ENCODE measurements at regions not wholly inside any gene's neighbourhood (a gene's known extent, or its start where the extent isn't known, plus 50 kb on each side); places are given as distances from the start of the nearest gene placed in this dataset.

GRCh38 chr3:161796312-161796711 is 299.7 kb downstream of the OTOL1 start:
- Histone ChIP-seq H3K4me3 (ENCODE audit: low read depth, low read length) (no peak overlapping the region), H3K27me3 (replicated peaks; ENCODE audit: control insufficient read depth, insufficient read depth, low read length) (no peaks in the 10 kb centered on the region), H3K36me3 (ENCODE audit: control insufficient read depth, insufficient read depth, low read length) (no peaks in the 10 kb centered on the region), H3K4me1 (peaks cover 7% of the 10 kb centered on the region; the same call in 1 of the 2 replicates), H3K9me3 (no peaks in the 10 kb centered on the region)
- no peak for DNase-seq
- ChIA-PET POLR2A (no interaction called here), CTCF (no interaction called here)
- no TSS peak for BruUV-seq (replicated peaks)
- TF ChIP-seq CTCF (IDR thresholded peaks at IDR 0.05; ENCODE audit: insufficient read depth in 1 of 2, low read depth in 1 of 2, low read length in 1 of 2, severe bottlenecking in 1 of 2, unreplicated experiment in 1 of 2): no peak
- Mint-ChIP-seq H3K36me3 (ENCODE audit: insufficient read depth, unreplicated experiment) (no peaks in the 10 kb centered on the region), H3K9me3 (ENCODE audit: unreplicated experiment) (no peaks in the 10 kb centered on the region), H3K27me3 (ENCODE audit: insufficient read depth, unreplicated experiment) (peaks cover under 1% of the 10 kb centered on the region), H3K4me3 (ENCODE audit: unreplicated experiment) (no peak overlapping the region), H3K4me1 (ENCODE audit: low read depth, unreplicated experiment) (no peaks in the 10 kb centered on the region), H3K27ac (ENCODE audit: unreplicated experiment) (no peak overlapping the region)
- intact Hi-C loops (cut with micrococcal nuclease; ENCODE audit: unreplicated experiment): no loop called here

- Mint-ChIP-seq H3K9me3 (ENCODE audit: unreplicated experiment) (no peaks in the 10 kb centered on the region), H3K27me3 (ENCODE audit: insufficient read depth, unreplicated experiment) (peaks cover 2% of the 10 kb centered on the region), H3K4me1 (ENCODE audit: low read depth, unreplicated experiment) (no peaks in the 10 kb centered on the region), H3K36me3 (ENCODE audit: insufficient read depth, unreplicated experiment) (no peaks in the 10 kb centered on the region), H3K4me3 (ENCODE audit: unreplicated experiment) (no peak overlapping the region), H3K27ac (ENCODE audit: unreplicated experiment) (no peak overlapping the region)
- ChIA-PET CTCF (no interaction called here), POLR2A (no interaction called here)
- Histone ChIP-seq H3K27me3 (replicated peaks; ENCODE audit: control insufficient read depth, insufficient read depth, low read length) (no peaks in the 10 kb centered on the region), H3K9me3 (no peaks in the 10 kb centered on the region), H3K4me1 (peaks cover 7% of the 10 kb centered on the region; the same call in 1 of the 2 replicates), H3K4me3 (ENCODE audit: low read depth, low read length) (no peak overlapping the region), H3K36me3 (ENCODE audit: control insufficient read depth, insufficient read depth, low read length) (no peaks in the 10 kb centered on the region)
- intact Hi-C loops (cut with micrococcal nuclease; ENCODE audit: unreplicated experiment): no loop called here
- TF ChIP-seq CTCF (IDR thresholded peaks at IDR 0.05; ENCODE audit: insufficient read depth in 1 of 2, low read depth in 1 of 2, low read length in 1 of 2, severe bottlenecking in 1 of 2, unreplicated experiment in 1 of 2): no peak
- DNase-seq: no peak
- no TSS peak for BruUV-seq (replicated peaks)
These were observed 300.2 kb downstream of the OTOL1 start for GRCh38 chr3:161796780-161797179.

- no peak overlapping the region for H3K4me3 ChIP-seq (ENCODE audit: low read depth, low read length)
- no peak overlapping the region for H3K27ac Mint-ChIP-seq (ENCODE audit: unreplicated experiment)
- no peaks in the 10 kb centered on the region for H3K36me3 Mint-ChIP-seq (ENCODE audit: insufficient read depth, unreplicated experiment)
- no peak overlapping the region for H3K4me3 Mint-ChIP-seq (ENCODE audit: unreplicated experiment)
- no peak for DNase-seq
- CTCF ChIA-PET: no interaction called here
- no peaks in the 10 kb centered on the region for H3K4me1 Mint-ChIP-seq (ENCODE audit: low read depth, unreplicated experiment)
- intact Hi-C loops (cut with micrococcal nuclease; ENCODE audit: unreplicated experiment): no loop called here
- BruUV-seq (replicated peaks): no TSS peak
- H3K9me3 Mint-ChIP-seq (ENCODE audit: unreplicated experiment): no peaks in the 10 kb centered on the region
- H3K27me3 ChIP-seq (replicated peaks; ENCODE audit: control insufficient read depth, insufficient read depth, low read length): no peaks in the 10 kb centered on the region
- POLR2A ChIA-PET: no interaction called here
- H3K4me1 ChIP-seq: peaks cover 2% of the 10 kb centered on the region; the same call in 1 of the 2 replicates
- H3K36me3 ChIP-seq (ENCODE audit: control insufficient read depth, insufficient read depth, low read length): no peaks in the 10 kb centered on the region
- no peaks in the 10 kb centered on the region for H3K9me3 ChIP-seq
- TF ChIP-seq CTCF (IDR thresholded peaks at IDR 0.05; ENCODE audit: insufficient read depth in 1 of 2, low read depth in 1 of 2, low read length in 1 of 2, severe bottlenecking in 1 of 2, unreplicated experiment in 1 of 2): no peak
- peaks cover 2% of the 10 kb centered on the region for H3K27me3 Mint-ChIP-seq (ENCODE audit: insufficient read depth, unreplicated experiment)
These were observed 301.4 kb downstream of the OTOL1 start for GRCh38 chr3:161798016-161798415.
